ENCODE measurements at regions not wholly inside any gene's neighbourhood (a gene's known extent, or its start where the extent isn't known, plus 50 kb on each side); places are given as distances from the start of the nearest gene placed in this dataset.

GRCh38 chr20:7193681-7194080 is 426.2 kb downstream of the BMP2 start (continued):
- TF ChIP-seq, protein P1, sequence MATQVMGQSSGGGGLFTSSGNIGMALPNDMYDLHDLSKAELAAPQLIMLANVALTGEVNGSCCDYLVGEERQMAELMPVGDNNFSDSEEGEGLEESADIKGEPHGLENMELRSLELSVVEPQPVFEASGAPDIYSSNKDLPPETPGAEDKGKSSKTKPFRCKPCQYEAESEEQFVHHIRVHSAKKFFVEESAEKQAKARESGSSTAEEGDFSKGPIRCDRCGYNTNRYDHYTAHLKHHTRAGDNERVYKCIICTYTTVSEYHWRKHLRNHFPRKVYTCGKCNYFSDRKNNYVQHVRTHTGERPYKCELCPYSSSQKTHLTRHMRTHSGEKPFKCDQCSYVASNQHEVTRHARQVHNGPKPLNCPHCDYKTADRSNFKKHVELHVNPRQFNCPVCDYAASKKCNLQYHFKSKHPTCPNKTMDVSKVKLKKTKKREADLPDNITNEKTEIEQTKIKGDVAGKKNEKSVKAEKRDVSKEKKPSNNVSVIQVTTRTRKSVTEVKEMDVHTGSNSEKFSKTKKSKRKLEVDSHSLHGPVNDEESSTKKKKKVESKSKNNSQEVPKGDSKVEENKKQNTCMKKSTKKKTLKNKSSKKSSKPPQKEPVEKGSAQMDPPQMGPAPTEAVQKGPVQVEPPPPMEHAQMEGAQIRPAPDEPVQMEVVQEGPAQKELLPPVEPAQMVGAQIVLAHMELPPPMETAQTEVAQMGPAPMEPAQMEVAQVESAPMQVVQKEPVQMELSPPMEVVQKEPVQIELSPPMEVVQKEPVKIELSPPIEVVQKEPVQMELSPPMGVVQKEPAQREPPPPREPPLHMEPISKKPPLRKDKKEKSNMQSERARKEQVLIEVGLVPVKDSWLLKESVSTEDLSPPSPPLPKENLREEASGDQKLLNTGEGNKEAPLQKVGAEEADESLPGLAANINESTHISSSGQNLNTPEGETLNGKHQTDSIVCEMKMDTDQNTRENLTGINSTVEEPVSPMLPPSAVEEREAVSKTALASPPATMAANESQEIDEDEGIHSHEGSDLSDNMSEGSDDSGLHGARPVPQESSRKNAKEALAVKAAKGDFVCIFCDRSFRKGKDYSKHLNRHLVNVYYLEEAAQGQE (IDR thresholded peaks at IDR 0.05; ENCODE audit: unreplicated experiment): no peak
- TF ChIP-seq ZNF114 (CRISPR knock-in tag; IDR thresholded peaks at IDR 0.05) (no peak), JUNB (IDR thresholded peaks at IDR 0.05; ENCODE audit: unreplicated experiment) (no peak), STAT1 (IDR thresholded peaks at IDR 0.05; ENCODE audit: unreplicated experiment) (no peak), NANOG (IDR thresholded peaks at IDR 0.05; ENCODE audit: borderline replicate concordance) (no peak), ZNF331 (CRISPR knock-in tag; IDR thresholded peaks at IDR 0.05; ENCODE audit: low read depth) (no peak)

GRCh38 chr20:7195704-7196103 is 428.2 kb downstream of the BMP2 start:
- 0 out of 2 replicates have a peak overlapping the region, but pooled peaks have one; percentile 59 for H2AFZ ChIP-seq
- no peaks in the 10 kb centered on the region for H3K36me3 Mint-ChIP-seq (ENCODE audit: low read depth)
- H3K4me2 ChIP-seq: no peak overlapping the region
- no peaks in the 10 kb centered on the region for H3K27me3 ChIP-seq (ENCODE audit: insufficient read depth)
- H3K27ac Mint-ChIP-seq: no peak overlapping the region
- H3K4me1 Mint-ChIP-seq: no peaks in the 10 kb centered on the region
- no peaks in the 10 kb centered on the region for H4K20me1 ChIP-seq (replicated peaks; ENCODE audit: insufficient read depth)
- H3K9me3 Mint-ChIP-seq: no peaks in the 10 kb centered on the region
- H3K4me3 Mint-ChIP-seq: no peak overlapping the region
- H3K79me2 ChIP-seq (replicated peaks; ENCODE audit: insufficient read depth): no peaks in the 10 kb centered on the region
- H3F3A ChIP-seq (replicated peaks; ENCODE audit: low read depth): no peaks in the 10 kb centered on the region
- H3K27ac ChIP-seq (ENCODE audit: low read depth): no peak overlapping the region
- H3K9me2 ChIP-seq (ENCODE audit: insufficient read depth): peaks cover 9% of the 10 kb centered on the region
- ATAC-seq (no peak), DNase-seq (ENCODE audit: low spot score) (no peak)
- no peaks in the 10 kb centered on the region for H3K36me3 ChIP-seq (ENCODE audit: insufficient read depth)
- H3K4me3 ChIP-seq: no peak overlapping the region
- no peaks in the 10 kb centered on the region for H3K27me3 Mint-ChIP-seq (ENCODE audit: insufficient read depth, low read depth, poor library complexity)
- no peaks in the 10 kb centered on the region for H3K4me1 ChIP-seq (ENCODE audit: insufficient read depth)
- TF ChIP-seq STAT1 (IDR thresholded peaks at IDR 0.05; ENCODE audit: unreplicated experiment) (no peak), EZH2phosphoT487 (IDR thresholded peaks at IDR 0.05; ENCODE audit: unreplicated experiment) (no peak), ZNF114 (CRISPR knock-in tag; IDR thresholded peaks at IDR 0.05) (no peak), POLR2AphosphoS5 (IDR thresholded peaks at IDR 0.05; ENCODE audit: low read depth) (no peak), ZNF331 (CRISPR knock-in tag; IDR thresholded peaks at IDR 0.05; ENCODE audit: low read depth) (no peak), JUNB (IDR thresholded peaks at IDR 0.05; ENCODE audit: unreplicated experiment) (no peak), NANOG (IDR thresholded peaks at IDR 0.05; ENCODE audit: borderline replicate concordance) (no peak), EZH2 (IDR thresholded peaks at IDR 0.05; ENCODE audit: low read depth, unreplicated experiment) (no peak)
- TF ChIP-seq, protein P2, sequence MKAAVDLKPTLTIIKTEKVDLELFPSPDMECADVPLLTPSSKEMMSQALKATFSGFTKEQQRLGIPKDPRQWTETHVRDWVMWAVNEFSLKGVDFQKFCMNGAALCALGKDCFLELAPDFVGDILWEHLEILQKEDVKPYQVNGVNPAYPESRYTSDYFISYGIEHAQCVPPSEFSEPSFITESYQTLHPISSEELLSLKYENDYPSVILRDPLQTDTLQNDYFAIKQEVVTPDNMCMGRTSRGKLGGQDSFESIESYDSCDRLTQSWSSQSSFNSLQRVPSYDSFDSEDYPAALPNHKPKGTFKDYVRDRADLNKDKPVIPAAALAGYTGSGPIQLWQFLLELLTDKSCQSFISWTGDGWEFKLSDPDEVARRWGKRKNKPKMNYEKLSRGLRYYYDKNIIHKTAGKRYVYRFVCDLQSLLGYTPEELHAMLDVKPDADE (IDR thresholded peaks at IDR 0.05): no peak
- TF ChIP-seq, protein P3, sequence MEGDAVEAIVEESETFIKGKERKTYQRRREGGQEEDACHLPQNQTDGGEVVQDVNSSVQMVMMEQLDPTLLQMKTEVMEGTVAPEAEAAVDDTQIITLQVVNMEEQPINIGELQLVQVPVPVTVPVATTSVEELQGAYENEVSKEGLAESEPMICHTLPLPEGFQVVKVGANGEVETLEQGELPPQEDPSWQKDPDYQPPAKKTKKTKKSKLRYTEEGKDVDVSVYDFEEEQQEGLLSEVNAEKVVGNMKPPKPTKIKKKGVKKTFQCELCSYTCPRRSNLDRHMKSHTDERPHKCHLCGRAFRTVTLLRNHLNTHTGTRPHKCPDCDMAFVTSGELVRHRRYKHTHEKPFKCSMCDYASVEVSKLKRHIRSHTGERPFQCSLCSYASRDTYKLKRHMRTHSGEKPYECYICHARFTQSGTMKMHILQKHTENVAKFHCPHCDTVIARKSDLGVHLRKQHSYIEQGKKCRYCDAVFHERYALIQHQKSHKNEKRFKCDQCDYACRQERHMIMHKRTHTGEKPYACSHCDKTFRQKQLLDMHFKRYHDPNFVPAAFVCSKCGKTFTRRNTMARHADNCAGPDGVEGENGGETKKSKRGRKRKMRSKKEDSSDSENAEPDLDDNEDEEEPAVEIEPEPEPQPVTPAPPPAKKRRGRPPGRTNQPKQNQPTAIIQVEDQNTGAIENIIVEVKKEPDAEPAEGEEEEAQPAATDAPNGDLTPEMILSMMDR (conservative IDR thresholded peaks at IDR 0.05; ENCODE audit: low read depth in 2 of 2): no peak
- TF ChIP-seq, protein P4, sequence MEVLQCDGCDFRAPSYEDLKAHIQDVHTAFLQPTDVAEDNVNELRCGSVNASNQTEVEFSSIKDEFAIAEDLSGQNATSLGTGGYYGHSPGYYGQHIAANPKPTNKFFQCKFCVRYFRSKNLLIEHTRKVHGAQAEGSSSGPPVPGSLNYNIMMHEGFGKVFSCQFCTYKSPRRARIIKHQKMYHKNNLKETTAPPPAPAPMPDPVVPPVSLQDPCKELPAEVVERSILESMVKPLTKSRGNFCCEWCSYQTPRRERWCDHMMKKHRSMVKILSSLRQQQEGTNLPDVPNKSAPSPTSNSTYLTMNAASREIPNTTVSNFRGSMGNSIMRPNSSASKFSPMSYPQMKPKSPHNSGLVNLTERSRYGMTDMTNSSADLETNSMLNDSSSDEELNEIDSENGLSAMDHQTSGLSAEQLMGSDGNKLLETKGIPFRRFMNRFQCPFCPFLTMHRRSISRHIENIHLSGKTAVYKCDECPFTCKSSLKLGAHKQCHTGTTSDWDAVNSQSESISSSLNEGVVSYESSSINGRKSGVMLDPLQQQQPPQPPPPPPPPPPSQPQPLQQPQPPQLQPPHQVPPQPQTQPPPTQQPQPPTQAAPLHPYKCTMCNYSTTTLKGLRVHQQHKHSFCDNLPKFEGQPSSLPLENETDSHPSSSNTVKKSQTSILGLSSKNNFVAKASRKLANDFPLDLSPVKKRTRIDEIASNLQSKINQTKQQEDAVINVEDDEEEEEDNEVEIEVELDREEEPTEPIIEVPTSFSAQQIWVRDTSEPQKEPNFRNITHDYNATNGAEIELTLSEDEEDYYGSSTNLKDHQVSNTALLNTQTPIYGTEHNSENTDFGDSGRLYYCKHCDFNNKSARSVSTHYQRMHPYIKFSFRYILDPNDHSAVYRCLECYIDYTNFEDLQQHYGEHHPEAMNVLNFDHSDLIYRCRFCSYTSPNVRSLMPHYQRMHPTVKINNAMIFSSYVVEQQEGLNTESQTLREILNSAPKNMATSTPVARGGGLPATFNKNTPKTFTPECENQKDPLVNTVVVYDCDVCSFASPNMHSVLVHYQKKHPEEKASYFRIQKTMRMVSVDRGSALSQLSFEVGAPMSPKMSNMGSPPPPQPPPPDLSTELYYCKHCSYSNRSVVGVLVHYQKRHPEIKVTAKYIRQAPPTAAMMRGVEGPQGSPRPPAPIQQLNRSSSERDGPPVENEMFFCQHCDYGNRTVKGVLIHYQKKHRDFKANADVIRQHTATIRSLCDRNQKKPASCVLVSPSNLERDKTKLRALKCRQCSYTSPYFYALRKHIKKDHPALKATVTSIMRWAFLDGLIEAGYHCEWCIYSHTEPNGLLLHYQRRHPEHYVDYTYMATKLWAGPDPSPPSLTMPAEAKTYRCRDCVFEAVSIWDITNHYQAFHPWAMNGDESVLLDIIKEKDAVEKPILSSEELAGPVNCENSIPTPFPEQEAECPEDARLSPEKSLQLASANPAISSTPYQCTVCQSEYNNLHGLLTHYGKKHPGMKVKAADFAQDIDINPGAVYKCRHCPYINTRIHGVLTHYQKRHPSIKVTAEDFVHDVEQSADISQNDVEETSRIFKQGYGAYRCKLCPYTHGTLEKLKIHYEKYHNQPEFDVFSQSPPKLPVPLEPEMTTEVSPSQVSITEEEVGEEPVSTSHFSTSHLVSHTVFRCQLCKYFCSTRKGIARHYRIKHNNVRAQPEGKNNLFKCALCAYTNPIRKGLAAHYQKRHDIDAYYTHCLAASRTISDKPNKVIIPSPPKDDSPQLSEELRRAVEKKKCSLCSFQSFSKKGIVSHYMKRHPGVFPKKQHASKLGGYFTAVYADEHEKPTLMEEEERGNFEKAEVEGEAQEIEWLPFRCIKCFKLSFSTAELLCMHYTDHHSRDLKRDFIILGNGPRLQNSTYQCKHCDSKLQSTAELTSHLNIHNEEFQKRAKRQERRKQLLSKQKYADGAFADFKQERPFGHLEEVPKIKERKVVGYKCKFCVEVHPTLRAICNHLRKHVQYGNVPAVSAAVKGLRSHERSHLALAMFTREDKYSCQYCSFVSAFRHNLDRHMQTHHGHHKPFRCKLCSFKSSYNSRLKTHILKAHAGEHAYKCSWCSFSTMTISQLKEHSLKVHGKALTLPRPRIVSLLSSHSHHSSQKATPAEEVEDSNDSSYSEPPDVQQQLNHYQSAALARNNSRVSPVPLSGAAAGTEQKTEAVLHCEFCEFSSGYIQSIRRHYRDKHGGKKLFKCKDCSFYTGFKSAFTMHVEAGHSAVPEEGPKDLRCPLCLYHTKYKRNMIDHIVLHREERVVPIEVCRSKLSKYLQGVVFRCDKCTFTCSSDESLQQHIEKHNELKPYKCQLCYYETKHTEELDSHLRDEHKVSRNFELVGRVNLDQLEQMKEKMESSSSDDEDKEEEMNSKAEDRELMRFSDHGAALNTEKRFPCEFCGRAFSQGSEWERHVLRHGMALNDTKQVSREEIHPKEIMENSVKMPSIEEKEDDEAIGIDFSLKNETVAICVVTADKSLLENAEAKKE (CRISPR knock-in tag; IDR thresholded peaks at IDR 0.05): no peak

All from GM23338 (cell line).